NCI-H2171 (cell line): ENCODE measurements at regions not wholly inside any gene's neighbourhood (a gene's known extent, or its start where the extent isn't known, plus 50 kb on each side); places are given as distances from the start of the nearest gene placed in this dataset.

ENCODE experiments used
- DNase-seq: peaks from one replicate; lab custom pipeline; 2025; lab: John Stamatoyannopoulos, UW

GRCh38 chr15:77819851-77820728, 187.4 kb upstream of the LINGO1 start:
- DNase-seq, result no peak

DNA sequence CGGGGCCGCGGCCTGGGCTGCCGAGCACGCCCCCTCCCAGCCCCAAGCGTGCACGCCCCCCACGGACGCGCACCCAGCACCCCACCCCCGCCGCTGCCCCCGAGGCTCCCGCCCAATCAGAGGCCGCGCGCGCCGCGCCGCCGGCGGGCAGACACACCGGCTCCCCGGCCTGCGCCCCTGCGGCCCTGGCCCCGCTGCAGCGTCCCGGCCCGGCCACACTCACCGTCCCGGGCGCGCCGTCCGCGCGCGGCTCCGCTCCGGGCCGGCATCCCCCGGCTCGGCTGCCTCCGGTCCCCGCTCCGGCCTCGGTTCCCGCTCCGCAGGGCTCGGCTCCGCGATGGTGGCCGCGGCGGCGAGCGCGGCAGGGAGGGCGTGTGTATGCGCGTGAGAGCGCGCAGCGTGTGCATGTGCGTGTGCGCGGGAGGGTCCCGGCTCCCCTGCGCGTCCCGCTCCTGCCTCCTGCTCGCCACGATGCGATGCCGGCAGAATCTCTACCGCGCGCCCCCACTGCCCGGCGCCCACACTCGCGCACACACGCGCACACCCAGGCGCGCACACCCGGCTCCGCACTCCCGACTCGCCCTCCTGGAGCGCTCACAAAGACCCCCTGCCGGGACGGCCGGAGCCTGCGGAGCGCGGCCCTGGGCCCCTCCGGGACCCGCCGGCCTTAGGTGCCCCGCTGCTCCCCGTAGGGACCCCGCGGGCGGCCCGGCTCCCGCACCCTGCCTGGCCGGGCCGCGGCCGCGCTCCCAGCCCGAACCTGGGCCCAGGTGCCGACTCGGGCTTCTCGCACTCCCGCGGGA, 186.5 kb upstream of the LINGO1 start:
- peak; percentile 53 for DNase-seq

GRCh38 chr15:77818484-77819047, 185.9 kb upstream of the LINGO1 start:
- no peak for DNase-seq

DNA sequence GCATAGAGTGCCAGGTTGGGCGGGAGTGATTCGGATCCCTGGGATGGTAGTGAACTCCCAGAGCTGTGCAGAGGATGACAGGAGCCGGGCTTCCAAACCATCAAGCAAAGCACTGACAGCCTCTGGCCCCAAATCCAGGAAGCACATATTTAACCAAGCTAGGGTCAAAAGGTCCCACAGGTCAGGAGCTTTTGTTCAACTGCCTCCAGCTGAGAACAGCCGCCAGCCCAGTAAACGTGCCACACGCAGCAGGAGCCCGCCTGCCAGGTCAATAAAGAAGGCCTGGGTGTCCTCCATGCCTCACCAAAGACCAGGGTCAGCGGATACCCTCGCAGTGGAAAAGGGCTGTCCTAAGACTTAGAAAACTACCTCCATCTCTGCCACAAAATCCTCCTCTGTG, 184.7 kb upstream of the LINGO1 start:
- no peak for DNase-seq

DNA sequence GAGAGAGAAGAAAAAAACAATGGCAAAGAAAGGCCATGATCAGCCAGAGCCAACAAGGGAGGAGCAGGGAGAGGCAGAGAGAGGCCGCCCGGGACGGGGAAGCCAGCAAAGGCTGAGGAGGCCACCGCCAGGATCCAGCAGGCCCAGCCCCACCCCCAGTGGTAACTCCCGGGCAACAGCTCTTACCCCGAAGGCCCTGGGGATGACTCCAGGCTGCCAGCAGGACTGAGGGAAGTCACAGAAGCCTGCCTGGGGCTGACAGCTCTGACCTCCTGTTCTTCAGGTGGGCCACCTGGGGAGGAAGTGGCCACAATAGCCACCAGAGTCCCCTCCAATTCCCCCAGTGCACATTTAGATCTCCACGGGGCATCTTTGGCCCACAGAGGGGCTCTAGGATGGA, 184.3 kb upstream of the LINGO1 start:
- no peak for DNase-seq

- DNase-seq, result peak; percentile 47
Measured at GRCh38 chr15:77815015-77815414, 182.3 kb upstream of the LINGO1 start.

GRCh38 chr15:77812664-77813063, 180.0 kb upstream of the LINGO1 start:
- DNase-seq, result no peak

GRCh38 chr15:77811270-77811669, 178.6 kb upstream of the LINGO1 start:
- no peak for DNase-seq

GRCh38 chr15:77810130-77810571, 177.4 kb upstream of the LINGO1 start:
- DNase-seq, result peak; percentile 84

DNA sequence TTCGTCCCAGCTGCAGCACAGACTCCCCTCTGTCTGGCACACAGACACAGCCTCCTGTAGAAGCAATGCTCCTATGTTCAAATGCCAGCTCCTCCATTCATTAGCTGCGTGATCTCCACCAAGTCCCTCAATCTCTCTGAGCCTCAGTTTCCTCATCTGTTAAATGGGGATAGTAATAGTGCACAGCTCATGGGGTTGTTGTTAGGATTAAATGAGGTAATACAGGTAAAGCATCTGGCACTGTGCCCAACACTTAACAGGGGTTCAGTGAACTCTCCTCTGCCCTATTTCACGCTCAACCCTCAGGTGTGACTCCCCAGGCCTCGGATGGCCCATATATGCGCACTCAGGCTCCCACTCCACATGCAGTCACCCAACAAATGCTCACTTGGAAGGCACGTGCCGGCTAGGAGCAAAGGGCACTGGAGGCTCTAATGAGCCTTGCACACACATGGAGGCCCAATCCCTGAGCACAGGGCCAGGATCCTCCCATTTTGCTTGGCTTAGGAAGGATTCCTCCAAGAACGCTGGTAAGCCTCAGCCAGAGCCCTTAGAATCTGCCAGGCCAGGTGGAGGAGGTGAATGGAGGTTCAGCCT, 176.0 kb upstream of the LINGO1 start:
- DNase-seq, result no peak

- no peak for DNase-seq
Measured at GRCh38 chr15:77808075-77808474, 175.4 kb upstream of the LINGO1 start.

DNA sequence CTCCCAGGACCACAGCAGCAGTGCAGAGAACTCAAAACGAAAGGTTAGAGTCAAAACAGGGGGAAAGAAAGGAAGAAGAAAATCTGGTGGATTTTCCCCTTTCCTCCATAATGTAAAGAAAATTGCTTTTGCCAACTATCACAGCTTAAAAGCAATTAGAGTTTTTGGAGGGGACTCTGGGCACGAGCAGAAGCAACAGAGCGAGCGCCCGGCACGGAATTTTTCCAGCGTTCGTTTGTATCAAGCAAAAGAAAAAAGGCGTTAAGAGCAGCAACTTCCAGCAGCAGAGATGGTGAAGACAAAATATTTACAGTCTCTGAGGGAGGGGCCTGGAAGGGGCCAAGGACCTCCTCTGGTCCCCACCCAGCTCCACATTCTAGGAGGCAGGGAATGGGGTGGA, 174.9 kb upstream of the LINGO1 start:
- DNase-seq, result no peak

- DNase-seq, result no peak
Measured at GRCh38 chr15:77807115-77807514, 174.4 kb upstream of the LINGO1 start.

- no peak for DNase-seq
Measured at GRCh38 chr15:77804210-77804609, 171.5 kb upstream of the LINGO1 start.

DNA sequence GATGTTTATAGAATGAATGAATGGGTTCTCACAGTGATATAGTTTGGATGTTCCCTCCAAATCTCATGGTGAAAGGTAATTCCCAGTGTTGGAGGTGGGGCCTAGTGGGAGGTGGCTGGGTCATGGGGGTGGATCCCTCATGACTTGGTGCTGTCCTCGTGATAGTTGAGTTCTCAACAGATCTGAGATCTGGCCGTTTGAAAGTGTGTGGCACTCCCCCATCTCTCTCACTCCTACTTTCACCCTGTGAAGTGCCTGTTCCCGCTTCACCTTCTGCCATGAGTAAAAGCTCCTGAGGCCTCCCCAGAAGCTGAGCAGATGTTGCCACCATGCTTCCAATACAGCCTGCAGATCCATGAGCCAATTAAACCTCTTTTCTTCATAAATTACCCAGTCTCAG, 170.8 kb upstream of the LINGO1 start:
- DNase-seq, result no peak

DNA sequence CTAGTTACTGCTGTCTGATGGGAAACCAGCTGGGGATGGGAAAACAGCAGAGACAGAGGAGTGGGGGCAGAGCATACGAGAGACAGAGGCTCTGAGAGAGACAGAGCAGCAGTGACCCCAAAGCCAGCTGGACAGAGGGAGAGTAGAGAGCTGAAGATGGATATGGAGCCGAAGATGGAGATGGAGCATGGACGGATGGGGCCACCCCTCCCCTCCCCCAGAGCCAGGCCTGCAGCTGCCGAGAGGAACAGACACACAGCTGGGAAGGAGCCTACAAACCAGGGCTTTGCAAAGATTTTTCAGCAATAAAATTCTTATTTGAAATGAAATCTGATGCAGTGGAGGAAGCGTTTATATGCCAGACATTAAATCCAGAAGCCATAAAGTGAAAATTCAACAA, 167.6 kb upstream of the LINGO1 start:
- no peak for DNase-seq

DNA sequence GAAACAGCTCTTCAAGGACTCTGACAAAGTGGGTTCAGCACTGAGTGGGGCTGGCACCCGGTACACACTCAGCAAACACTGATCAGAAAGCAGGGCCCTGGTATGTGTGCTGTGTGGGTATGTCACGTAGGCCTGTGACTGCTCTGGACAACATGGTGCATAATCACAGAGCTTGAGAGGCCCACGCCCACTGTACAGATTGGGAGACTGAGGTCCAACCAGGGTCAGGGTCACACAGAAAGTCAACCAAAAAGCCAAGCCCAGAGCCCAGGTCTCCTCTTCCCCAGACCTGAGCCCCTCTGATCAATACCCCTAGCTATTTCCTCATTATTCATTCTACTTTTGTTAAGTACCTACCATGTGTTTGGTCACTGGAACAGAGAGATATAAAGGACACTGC, 166.1 kb upstream of the LINGO1 start:
- DNase-seq, result no peak

- no peak for DNase-seq
Measured at GRCh38 chr15:77798151-77798835, 165.6 kb upstream of the LINGO1 start.

- no peak for DNase-seq
Measured at GRCh38 chr15:77797270-77797669, 164.6 kb upstream of the LINGO1 start.

DNA sequence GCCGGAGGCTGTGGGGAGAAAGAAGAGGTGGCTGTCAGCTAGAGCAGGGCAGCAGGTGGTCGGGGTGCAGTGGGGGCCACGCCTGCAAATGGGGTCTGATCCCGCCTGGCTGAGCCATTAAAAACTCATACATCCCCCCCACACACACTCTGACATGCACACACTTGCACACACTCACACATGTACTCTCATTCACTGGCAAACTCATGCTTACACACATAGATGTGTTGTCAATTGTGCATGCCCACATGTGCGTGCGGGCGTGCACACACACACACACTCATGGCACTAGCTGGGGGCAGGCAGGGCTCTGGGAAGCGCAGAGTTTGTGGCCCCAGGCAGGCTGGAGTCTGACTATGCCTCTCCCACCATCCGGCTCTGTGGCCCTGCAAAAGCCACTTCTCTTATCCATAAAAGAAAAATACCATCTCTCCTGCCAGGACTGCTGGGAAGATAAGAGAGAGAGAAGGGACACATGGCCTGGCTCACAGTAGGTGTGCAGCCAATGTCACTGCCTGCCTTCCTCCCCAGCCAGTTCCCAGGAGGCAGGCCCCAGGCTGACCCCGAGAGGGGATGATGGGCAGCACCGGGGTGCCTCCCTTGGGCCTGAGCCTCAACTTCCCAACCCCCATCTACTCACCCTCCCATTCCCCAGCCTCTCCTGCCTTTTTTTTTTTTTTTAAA, 163.5 kb upstream of the LINGO1 start:
- no peak for DNase-seq

DNA sequence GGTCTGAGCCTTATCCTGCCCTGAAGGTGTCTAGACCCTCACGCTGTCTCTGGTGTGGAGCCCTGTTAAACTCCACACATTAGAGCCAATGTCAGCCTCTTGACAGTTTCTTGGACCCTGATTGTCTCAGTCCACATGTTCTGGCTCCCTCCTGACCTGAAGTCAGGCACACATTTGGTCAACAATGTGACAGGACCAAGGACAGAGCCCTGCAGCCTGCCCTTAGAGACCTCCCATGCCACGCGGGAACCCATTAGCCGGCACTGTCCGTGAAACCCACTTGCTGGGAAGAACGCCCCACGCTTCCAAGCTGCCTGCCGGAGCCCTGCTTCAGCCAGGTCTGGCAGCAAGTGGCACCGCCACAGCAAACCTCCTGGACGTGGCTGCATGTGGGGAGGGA, 162.7 kb upstream of the LINGO1 start:
- no peak for DNase-seq
